NB4 (cell line): ENCODE measurements at regions not wholly inside any gene's neighbourhood (a gene's known extent, or its start where the extent isn't known, plus 50 kb on each side); places are given as distances from the start of the nearest gene placed in this dataset.

Experiments used
- MYC ChIP-seq: IDR thresholded peaks from 2 replicates; pipeline ENCODE4 v1.6.1; 2011; ENCODE audit warnings: low read depth, low read length
- POLR2A ChIP-seq: IDR thresholded peaks from 2 replicates; pipeline ENCODE4 v1.6.1; 2011; ENCODE audit warnings: mild to moderate bottlenecking; ENCODE audit not compliant: insufficient read length; ENCODE audit errors: extremely low read depth
- TF ChIP-seq, protein P1 (sequence below): IDR thresholded peaks from one replicate; pipeline ENCODE4 v1.5.1; 2012; ENCODE audit warnings: low read depth, low read length
- TF ChIP-seq, protein P2 (sequence below): IDR thresholded peaks from 2 replicates; pipeline ENCODE4 v1.6.1; 2011; ENCODE audit warnings: low read depth, low read length

DNA sequence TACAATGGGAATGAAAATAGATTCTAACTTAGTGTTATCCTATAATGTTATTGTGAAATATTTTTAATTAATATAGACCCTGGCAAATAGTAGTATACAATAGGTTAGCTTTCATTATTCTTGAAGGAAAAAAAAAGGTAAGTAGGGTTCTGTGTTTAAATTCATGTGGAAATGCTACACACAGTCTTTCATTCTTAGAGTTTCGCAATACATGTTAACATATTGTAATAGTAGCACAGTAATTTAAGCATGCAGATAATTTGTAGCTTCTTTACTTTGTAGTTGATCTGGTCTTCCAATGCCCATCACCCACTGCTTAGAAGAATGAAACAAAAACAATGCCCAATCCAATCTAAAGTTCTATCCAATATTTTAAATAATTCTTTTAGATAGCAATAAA lies 54.8 kb upstream of the MSTN start:
- TF ChIP-seq, protein P1, sequence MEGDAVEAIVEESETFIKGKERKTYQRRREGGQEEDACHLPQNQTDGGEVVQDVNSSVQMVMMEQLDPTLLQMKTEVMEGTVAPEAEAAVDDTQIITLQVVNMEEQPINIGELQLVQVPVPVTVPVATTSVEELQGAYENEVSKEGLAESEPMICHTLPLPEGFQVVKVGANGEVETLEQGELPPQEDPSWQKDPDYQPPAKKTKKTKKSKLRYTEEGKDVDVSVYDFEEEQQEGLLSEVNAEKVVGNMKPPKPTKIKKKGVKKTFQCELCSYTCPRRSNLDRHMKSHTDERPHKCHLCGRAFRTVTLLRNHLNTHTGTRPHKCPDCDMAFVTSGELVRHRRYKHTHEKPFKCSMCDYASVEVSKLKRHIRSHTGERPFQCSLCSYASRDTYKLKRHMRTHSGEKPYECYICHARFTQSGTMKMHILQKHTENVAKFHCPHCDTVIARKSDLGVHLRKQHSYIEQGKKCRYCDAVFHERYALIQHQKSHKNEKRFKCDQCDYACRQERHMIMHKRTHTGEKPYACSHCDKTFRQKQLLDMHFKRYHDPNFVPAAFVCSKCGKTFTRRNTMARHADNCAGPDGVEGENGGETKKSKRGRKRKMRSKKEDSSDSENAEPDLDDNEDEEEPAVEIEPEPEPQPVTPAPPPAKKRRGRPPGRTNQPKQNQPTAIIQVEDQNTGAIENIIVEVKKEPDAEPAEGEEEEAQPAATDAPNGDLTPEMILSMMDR, result no peak
- TF ChIP-seq POLR2A, result no peak
- TF ChIP-seq, protein P2, sequence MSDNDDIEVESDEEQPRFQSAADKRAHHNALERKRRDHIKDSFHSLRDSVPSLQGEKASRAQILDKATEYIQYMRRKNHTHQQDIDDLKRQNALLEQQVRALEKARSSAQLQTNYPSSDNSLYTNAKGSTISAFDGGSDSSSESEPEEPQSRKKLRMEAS, result no peak
- TF ChIP-seq MYC, result no peak
